ENCODE measurements at regions not wholly inside any gene's neighbourhood (a gene's known extent, or its start where the extent isn't known, plus 50 kb on each side); places are given as distances from the start of the nearest gene placed in this dataset.

DNA sequence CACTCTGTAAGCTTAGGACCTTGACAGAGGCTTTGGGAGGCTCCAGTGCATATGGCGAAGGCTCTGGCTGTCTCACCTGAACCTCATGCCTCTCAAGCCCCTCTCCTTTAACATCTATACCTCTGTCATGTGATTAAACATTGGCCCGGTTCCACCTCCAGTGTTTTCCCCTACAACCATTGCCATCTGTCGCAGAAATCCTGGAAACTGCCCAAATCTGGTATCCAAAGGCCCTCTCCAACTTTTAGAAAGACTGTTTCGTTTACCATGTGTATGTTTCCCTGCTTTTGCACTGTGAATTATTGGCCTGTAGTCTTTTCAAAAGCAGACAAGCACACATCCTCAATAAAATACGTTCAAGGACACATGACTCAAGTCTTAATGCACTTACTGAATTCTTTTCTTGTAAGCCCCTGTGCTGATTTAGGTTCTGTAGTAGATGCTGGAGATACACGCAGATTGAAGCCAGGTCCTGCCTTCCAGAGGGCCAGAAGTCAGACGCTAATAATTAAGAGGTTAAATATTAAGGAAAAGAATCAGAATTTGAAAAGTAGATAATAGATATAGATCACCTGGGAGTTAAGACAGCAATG lies 386.4 kb upstream of the SLC14A2 start:
- Mint-ChIP-seq H3K4me1 (ENCODE audit: low read depth) (peaks cover 6% of the 10 kb centered on the region), H3K27me3 (ENCODE audit: low read depth) (no peaks in the 10 kb centered on the region), H3K27ac (ENCODE audit: unreplicated experiment) (no peak overlapping the region), H3K9me3 (ENCODE audit: low read depth) (peaks cover 3% of the 10 kb centered on the region), H3K36me3 (ENCODE audit: low read depth) (no peaks in the 10 kb centered on the region), H3K4me3 (ENCODE audit: unreplicated experiment) (no peak overlapping the region)
- TF ChIP-seq, protein P1, sequence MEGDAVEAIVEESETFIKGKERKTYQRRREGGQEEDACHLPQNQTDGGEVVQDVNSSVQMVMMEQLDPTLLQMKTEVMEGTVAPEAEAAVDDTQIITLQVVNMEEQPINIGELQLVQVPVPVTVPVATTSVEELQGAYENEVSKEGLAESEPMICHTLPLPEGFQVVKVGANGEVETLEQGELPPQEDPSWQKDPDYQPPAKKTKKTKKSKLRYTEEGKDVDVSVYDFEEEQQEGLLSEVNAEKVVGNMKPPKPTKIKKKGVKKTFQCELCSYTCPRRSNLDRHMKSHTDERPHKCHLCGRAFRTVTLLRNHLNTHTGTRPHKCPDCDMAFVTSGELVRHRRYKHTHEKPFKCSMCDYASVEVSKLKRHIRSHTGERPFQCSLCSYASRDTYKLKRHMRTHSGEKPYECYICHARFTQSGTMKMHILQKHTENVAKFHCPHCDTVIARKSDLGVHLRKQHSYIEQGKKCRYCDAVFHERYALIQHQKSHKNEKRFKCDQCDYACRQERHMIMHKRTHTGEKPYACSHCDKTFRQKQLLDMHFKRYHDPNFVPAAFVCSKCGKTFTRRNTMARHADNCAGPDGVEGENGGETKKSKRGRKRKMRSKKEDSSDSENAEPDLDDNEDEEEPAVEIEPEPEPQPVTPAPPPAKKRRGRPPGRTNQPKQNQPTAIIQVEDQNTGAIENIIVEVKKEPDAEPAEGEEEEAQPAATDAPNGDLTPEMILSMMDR (IDR thresholded peaks at IDR 0.05): no peak
- DNase-seq (ENCODE audit: low spot score): no peak

DNA sequence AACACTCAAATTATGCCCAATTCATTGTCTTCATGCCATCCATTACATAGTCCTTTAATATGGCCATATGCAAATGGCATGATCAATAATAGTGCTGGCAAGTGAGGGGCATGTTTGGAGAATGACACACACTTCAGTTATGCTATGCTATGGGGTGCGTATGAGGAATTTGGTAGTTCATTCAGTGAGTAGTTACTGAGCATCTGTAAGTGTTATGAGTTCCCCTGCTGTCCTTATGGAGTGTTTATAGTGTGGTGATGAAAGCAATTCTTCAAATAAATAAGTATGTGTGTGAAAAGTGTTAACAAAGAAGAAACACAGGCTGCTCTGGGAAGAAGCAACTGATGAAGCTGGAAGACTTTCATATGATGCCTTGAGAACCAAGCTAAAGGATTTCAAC lies 383.7 kb upstream of the SLC14A2 start:
- H3K36me3 Mint-ChIP-seq (ENCODE audit: low read depth): no peaks in the 10 kb centered on the region
- H3K4me3 Mint-ChIP-seq (ENCODE audit: unreplicated experiment): no peak overlapping the region
- H3K4me1 Mint-ChIP-seq (ENCODE audit: low read depth): peaks cover 8% of the 10 kb centered on the region
- TF ChIP-seq, protein P1 (IDR thresholded peaks at IDR 0.05): no peak
- no peak overlapping the region for H3K27ac Mint-ChIP-seq (ENCODE audit: unreplicated experiment)
- peaks cover 3% of the 10 kb centered on the region for H3K9me3 Mint-ChIP-seq (ENCODE audit: low read depth)
- no peaks in the 10 kb centered on the region for H3K27me3 Mint-ChIP-seq (ENCODE audit: low read depth)
- no peak for DNase-seq (ENCODE audit: low spot score)

DNA sequence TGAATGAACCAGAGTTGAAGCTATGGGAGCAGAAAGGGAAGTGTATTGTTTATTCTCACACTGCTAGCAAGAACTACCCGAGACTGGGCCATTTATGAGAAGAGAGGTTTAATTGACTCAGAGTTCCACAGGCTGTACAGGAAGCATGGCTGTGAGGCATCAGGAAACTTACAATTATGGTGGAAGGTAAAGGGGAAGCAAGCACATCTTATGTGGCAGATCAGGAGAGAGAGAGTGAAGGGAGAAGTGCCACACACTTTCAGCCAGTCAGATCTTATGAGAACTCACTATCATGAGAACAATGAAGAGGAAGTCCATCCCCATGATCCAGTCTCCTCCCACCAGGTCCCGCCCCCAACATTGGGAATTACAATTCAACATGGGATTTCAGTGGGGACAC lies 383.2 kb upstream of the SLC14A2 start:
- Mint-ChIP-seq H3K4me3 (ENCODE audit: unreplicated experiment) (no peak overlapping the region), H3K27ac (ENCODE audit: unreplicated experiment) (no peak overlapping the region), H3K27me3 (ENCODE audit: low read depth) (no peaks in the 10 kb centered on the region), H3K36me3 (ENCODE audit: low read depth) (no peaks in the 10 kb centered on the region), H3K4me1 (ENCODE audit: low read depth) (peaks cover 6% of the 10 kb centered on the region), H3K9me3 (ENCODE audit: low read depth) (peaks cover 3% of the 10 kb centered on the region)
- DNase-seq (ENCODE audit: low spot score): no peak
- TF ChIP-seq, protein P1 (IDR thresholded peaks at IDR 0.05): no peak

DNA sequence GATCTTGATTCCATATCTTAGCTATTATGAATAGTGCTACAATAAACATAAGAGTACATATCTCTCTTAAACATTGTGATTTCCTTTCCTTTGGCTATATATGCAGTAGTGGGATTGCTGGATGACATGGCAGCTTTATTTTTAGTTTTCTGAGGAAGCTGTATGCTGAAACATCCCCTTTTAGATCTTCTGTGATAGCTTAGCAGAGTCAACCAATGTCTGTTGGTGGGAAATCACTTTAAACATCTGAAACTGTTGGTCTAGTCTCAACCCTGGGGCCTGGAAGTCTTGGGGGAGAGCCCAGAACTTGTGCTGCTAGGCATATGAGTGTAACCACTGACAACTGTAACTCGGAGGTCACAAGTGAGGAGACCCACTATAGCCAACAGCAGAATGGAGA lies 378.6 kb upstream of the SLC14A2 start:
- no peak overlapping the region for H3K27ac Mint-ChIP-seq (ENCODE audit: unreplicated experiment)
- no peaks in the 10 kb centered on the region for H3K27me3 Mint-ChIP-seq (ENCODE audit: low read depth)
- H3K36me3 Mint-ChIP-seq (ENCODE audit: low read depth): no peaks in the 10 kb centered on the region
- peaks cover 4% of the 10 kb centered on the region for H3K4me1 Mint-ChIP-seq (ENCODE audit: low read depth)
- TF ChIP-seq, protein P1 (IDR thresholded peaks at IDR 0.05): no peak
- H3K4me3 Mint-ChIP-seq (ENCODE audit: unreplicated experiment): no peak overlapping the region
- no peak for DNase-seq (ENCODE audit: low spot score)
- no peaks in the 10 kb centered on the region for H3K9me3 Mint-ChIP-seq (ENCODE audit: low read depth)

DNA sequence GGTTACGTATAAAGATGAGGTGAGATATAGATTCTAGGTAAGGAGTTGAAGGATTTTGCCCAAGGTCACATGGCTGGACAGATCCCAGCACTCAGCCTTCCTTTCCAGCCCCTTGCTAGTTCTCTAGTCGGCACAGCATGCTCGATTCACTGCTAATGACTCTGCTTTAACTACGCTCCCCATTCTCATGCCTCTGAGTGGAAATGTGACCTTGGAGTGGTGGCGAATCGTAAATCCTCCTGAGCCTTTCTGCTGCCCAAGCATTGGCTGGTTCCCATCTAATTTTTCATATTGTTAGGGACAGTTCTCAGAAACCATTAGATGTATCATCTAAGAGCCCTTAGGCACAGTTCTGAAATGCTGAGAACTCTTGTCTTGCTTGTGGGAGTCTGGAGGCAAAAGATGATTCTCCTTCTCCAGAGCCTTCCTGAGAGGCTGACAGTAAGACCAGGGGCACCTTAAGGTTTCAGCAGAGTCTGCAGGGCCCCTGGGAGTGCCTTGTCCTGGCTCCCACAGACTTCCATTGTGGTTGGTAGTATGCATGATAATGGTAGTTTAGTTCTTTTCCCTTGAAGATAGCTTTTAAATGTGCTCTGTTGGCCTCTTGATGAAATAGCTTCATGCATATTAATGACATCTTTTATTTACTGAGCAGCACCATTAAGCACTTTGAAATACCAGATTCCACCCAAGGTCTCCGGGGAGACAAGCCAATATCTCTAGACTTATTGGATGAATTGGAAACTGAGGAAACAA lies 377.8 kb upstream of the SLC14A2 start:
- H3K9me3 Mint-ChIP-seq (ENCODE audit: low read depth): no peaks in the 10 kb centered on the region
- H3K27me3 Mint-ChIP-seq (ENCODE audit: low read depth): no peaks in the 10 kb centered on the region
- TF ChIP-seq, protein P1 (IDR thresholded peaks at IDR 0.05): no peak
- peaks cover 4% of the 10 kb centered on the region for H3K4me1 Mint-ChIP-seq (ENCODE audit: low read depth)
- no peak overlapping the region for H3K27ac Mint-ChIP-seq (ENCODE audit: unreplicated experiment)
- no peak for DNase-seq (ENCODE audit: low spot score)
- H3K4me3 Mint-ChIP-seq (ENCODE audit: unreplicated experiment): no peak overlapping the region
- H3K36me3 Mint-ChIP-seq (ENCODE audit: low read depth): no peaks in the 10 kb centered on the region
